ENCODE measurements at regions not wholly inside any gene's neighbourhood (a gene's known extent, or its start where the extent isn't known, plus 50 kb on each side); places are given as distances from the start of the nearest gene placed in this dataset.

GRCh38 chr13:73413656-73414055, 354.9 kb downstream of the KLF5 start:
- ATAC-seq (ENCODE audit: poor library complexity) (no peak), DNase-seq (no peak)
- H3K36me3 ChIP-seq (ENCODE audit: insufficient read depth, low read length), result no peaks in the 10 kb centered on the region
- no peaks in the 10 kb centered on the region for H3K27me3 ChIP-seq (ENCODE audit: control insufficient read depth in 1 of 2, insufficient read depth in 2 of 2, low read length in 2 of 2)
- no peak overlapping the region for H3K27ac ChIP-seq (ENCODE audit: low read depth in 1 of 2, low read length in 2 of 2)
- no peaks in the 10 kb centered on the region for H3K4me1 ChIP-seq (ENCODE audit: insufficient read depth, low read length)
- no peak overlapping the region for H3K27ac Mint-ChIP-seq
- intact Hi-C loops (cut with DNase I, micrococcal nuclease), result loop anchor here in 1 of 2 experiments (10.0 kb wide), 1 partner anchor 579 kb away; no protein-coding TSS in a partner anchor
- H3K9me3 ChIP-seq (ENCODE audit: control insufficient read depth in 1 of 2, insufficient read depth in 1 of 2, low read length in 2 of 2), result peaks cover 0 to 3% of the 10 kb centered on the region in 2 experiments
- no peaks in the 10 kb centered on the region for H3K9me3 Mint-ChIP-seq
- POLR2A ChIA-PET, result no interaction called here
- H3K27me3 Mint-ChIP-seq, result no peaks in the 10 kb centered on the region
- no peak overlapping the region for H3K4me3 ChIP-seq (ENCODE audit: low read length)
- no peak for TF ChIP-seq CTCF (IDR thresholded peaks at IDR 0.05)
- H3K36me3 Mint-ChIP-seq (ENCODE audit: low read depth), result no peaks in the 10 kb centered on the region
- CTCF ChIA-PET, result no interaction called here
- H3K4me3 Mint-ChIP-seq, result no peak overlapping the region
- H3K4me1 Mint-ChIP-seq (ENCODE audit: low read depth), result no peaks in the 10 kb centered on the region

GRCh38 chr13:73412933-73413332, 354.1 kb downstream of the KLF5 start:
- no peaks in the 10 kb centered on the region for H3K9me3 Mint-ChIP-seq
- Histone ChIP-seq H3K36me3 (ENCODE audit: insufficient read depth, low read length) (no peaks in the 10 kb centered on the region), H3K27ac (ENCODE audit: low read depth in 1 of 2, low read length in 2 of 2) (no peak overlapping the region), H3K9me3 (ENCODE audit: control insufficient read depth in 1 of 2, insufficient read depth in 1 of 2, low read length in 2 of 2) (peaks cover 0 to 3% of the 10 kb centered on the region in 2 experiments), H3K4me1 (ENCODE audit: insufficient read depth, low read length) (no peaks in the 10 kb centered on the region), H3K4me3 (ENCODE audit: low read length) (no peak overlapping the region), H3K27me3 (ENCODE audit: control insufficient read depth in 1 of 2, insufficient read depth in 2 of 2, low read length in 2 of 2) (no peaks in the 10 kb centered on the region)
- TF ChIP-seq CTCF (IDR thresholded peaks at IDR 0.05), result no peak
- intact Hi-C loops (cut with DNase I, micrococcal nuclease), result loop anchor here in 1 of 2 experiments (10.0 kb wide), 1 partner anchor 578 kb away; no protein-coding TSS in a partner anchor
- POLR2A ChIA-PET, result no interaction called here
- ATAC-seq (ENCODE audit: poor library complexity) (no peak), DNase-seq (no peak)
- H3K27me3 Mint-ChIP-seq, result no peaks in the 10 kb centered on the region
- no peak overlapping the region for H3K4me3 Mint-ChIP-seq
- H3K36me3 Mint-ChIP-seq (ENCODE audit: low read depth), result no peaks in the 10 kb centered on the region
- no peak overlapping the region for H3K27ac Mint-ChIP-seq
- H3K4me1 Mint-ChIP-seq (ENCODE audit: low read depth), result no peaks in the 10 kb centered on the region
- CTCF ChIA-PET, result no interaction called here

- Mint-ChIP-seq H3K9me3 (no peaks in the 10 kb centered on the region), H3K4me3 (no peak overlapping the region), H3K4me1 (ENCODE audit: low read depth) (no peaks in the 10 kb centered on the region), H3K27ac (no peak overlapping the region), H3K36me3 (ENCODE audit: low read depth) (no peaks in the 10 kb centered on the region), H3K27me3 (no peaks in the 10 kb centered on the region)
- Histone ChIP-seq H3K9me3 (ENCODE audit: control insufficient read depth in 1 of 2, insufficient read depth in 1 of 2, low read length in 2 of 2) (no peaks in the 10 kb centered on the region), H3K27me3 (ENCODE audit: control insufficient read depth in 1 of 2, insufficient read depth in 2 of 2, low read length in 2 of 2) (no peaks in the 10 kb centered on the region), H3K4me3 (ENCODE audit: low read length) (no peak overlapping the region), H3K27ac (ENCODE audit: low read depth in 1 of 2, low read length in 2 of 2) (no peak overlapping the region), H3K36me3 (ENCODE audit: insufficient read depth, low read length) (no peaks in the 10 kb centered on the region), H3K4me1 (ENCODE audit: insufficient read depth, low read length) (no peaks in the 10 kb centered on the region)
- CTCF ChIA-PET, result no interaction called here
- DNase-seq, result no peak
- POLR2A ChIA-PET, result interaction anchor here (0.6 kb wide), 1 partner anchor 109 kb away, joined by 3 read pairs; no protein-coding TSS in a partner anchor
- no peak for TF ChIP-seq CTCF (IDR thresholded peaks at IDR 0.05)
- no peak for ATAC-seq (ENCODE audit: poor library complexity)
- intact Hi-C loops (cut with DNase I, micrococcal nuclease), result loop anchor here in 1 of 2 experiments (10.0 kb wide), 1 partner anchor 576 kb away; no protein-coding TSS in a partner anchor
Observed at GRCh38 chr13:73411067-73411809, 352.4 kb downstream of the KLF5 start.
